ENCODE measurements at regions not wholly inside any gene's neighbourhood (a gene's known extent, or its start where the extent isn't known, plus 50 kb on each side); places are given as distances from the start of the nearest gene placed in this dataset.

DNA sequence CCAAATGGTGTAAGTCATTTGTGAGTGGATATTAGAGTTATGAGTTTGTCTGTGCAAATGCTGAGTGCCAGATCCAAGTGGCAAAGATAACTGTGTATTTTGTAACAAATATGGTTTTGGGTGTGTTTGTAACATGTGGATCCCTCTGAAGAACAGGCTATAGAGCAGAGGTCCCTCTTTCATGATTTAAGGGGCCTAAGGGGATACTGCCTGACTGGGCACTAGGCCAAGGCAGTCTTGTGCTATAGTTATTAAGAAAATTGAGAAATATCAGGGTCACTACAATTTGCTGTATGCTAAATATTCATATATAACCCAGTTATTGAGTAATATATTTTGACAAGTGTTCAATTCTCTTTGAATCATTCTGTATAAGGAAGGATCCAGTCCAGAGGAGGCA is 555.6 kb upstream of the RGMA start:
- no peak for TF ChIP-seq POLR2A (IDR thresholded peaks at IDR 0.05)
- TF ChIP-seq, protein P1, sequence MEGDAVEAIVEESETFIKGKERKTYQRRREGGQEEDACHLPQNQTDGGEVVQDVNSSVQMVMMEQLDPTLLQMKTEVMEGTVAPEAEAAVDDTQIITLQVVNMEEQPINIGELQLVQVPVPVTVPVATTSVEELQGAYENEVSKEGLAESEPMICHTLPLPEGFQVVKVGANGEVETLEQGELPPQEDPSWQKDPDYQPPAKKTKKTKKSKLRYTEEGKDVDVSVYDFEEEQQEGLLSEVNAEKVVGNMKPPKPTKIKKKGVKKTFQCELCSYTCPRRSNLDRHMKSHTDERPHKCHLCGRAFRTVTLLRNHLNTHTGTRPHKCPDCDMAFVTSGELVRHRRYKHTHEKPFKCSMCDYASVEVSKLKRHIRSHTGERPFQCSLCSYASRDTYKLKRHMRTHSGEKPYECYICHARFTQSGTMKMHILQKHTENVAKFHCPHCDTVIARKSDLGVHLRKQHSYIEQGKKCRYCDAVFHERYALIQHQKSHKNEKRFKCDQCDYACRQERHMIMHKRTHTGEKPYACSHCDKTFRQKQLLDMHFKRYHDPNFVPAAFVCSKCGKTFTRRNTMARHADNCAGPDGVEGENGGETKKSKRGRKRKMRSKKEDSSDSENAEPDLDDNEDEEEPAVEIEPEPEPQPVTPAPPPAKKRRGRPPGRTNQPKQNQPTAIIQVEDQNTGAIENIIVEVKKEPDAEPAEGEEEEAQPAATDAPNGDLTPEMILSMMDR (IDR thresholded peaks at IDR 0.05): no peak
- no peak for TF ChIP-seq EP300 (IDR thresholded peaks at IDR 0.05)

Measured in tibial nerve (tissue), 4 donors.